WERI-Rb-1 (cell line): ENCODE measurements at regions not wholly inside any gene's neighbourhood (a gene's known extent, or its start where the extent isn't known, plus 50 kb on each side); places are given as distances from the start of the nearest gene placed in this dataset.
"Not testable (repeated sequence)": the region's sequence is repeated elsewhere in the genome, so short reads cannot be mapped to it uniquely, and the experiment has no call there.

Source experiments
- DNase-seq: peaks from one replicate; pipeline ENCODE4 v3.0.0-alpha.2; 2020
- H3K27ac ChIP-seq: fragments of 250-450 bp; sonication (Bioruptor Pico); 2 replicates; pipeline ENCODE4 v1.5.1; 2020; ENCODE audit warnings: mild to moderate bottlenecking, moderate library complexity
- H3K27me3 ChIP-seq: fragments of 250-450 bp; sonication (Bioruptor Pico); 2 replicates; pipeline ENCODE4 v1.5.1; 2021; ENCODE audit warnings: mild to moderate bottlenecking, low read depth, moderate library complexity; ENCODE audit not compliant: insufficient read depth, severe bottlenecking
- H3K36me3 ChIP-seq: fragments of 250-450 bp; sonication (Bioruptor Pico); 2 replicates; pipeline ENCODE4 v1.5.1; 2020; ENCODE audit warnings: mild to moderate bottlenecking, moderate library complexity
- H3K4me3 ChIP-seq: 2 replicates; pipeline ENCODE4 v1.5.1; 2011; ENCODE audit warnings: low read depth, mild to moderate bottlenecking, control low read depth, low read length
- H3K9me3 ChIP-seq: fragments of 250-450 bp; sonication (Bioruptor Pico); 2 replicates; pipeline ENCODE4 v1.5.1; 2021; ENCODE audit warnings: mild to moderate bottlenecking, moderate library complexity; ENCODE audit not compliant: severe bottlenecking
- TF ChIP-seq, protein P1 (sequence below): IDR thresholded peaks from 2 replicates; pipeline ENCODE4 v1.5.1; 2011; ENCODE audit warnings: low read depth, mild to moderate bottlenecking, control low read depth, inconsistent platforms, low read length

- TF ChIP-seq, protein P1, sequence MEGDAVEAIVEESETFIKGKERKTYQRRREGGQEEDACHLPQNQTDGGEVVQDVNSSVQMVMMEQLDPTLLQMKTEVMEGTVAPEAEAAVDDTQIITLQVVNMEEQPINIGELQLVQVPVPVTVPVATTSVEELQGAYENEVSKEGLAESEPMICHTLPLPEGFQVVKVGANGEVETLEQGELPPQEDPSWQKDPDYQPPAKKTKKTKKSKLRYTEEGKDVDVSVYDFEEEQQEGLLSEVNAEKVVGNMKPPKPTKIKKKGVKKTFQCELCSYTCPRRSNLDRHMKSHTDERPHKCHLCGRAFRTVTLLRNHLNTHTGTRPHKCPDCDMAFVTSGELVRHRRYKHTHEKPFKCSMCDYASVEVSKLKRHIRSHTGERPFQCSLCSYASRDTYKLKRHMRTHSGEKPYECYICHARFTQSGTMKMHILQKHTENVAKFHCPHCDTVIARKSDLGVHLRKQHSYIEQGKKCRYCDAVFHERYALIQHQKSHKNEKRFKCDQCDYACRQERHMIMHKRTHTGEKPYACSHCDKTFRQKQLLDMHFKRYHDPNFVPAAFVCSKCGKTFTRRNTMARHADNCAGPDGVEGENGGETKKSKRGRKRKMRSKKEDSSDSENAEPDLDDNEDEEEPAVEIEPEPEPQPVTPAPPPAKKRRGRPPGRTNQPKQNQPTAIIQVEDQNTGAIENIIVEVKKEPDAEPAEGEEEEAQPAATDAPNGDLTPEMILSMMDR, result no peak
- H3K4me3 ChIP-seq, result no peak overlapping the region
- no peak for DNase-seq
- H3K9me3 ChIP-seq, result no peaks in the 10 kb centered on the region
- no peak overlapping the region for H3K27ac ChIP-seq
- no peaks in the 10 kb centered on the region for H3K36me3 ChIP-seq
- no peaks in the 10 kb centered on the region for H3K27me3 ChIP-seq
These were observed 565.4 kb upstream of the BRINP3 start for GRCh38 chr1:191043066-191043465.

GRCh38 chr1:191049781-191050180, 572.1 kb upstream of the BRINP3 start:
- Histone ChIP-seq H3K27me3 (no peaks in the 10 kb centered on the region), H3K9me3 (no peaks in the 10 kb centered on the region), H3K27ac (no peak overlapping the region), H3K36me3 (no peaks in the 10 kb centered on the region), H3K4me3 (no peak overlapping the region)
- no peak for DNase-seq
- TF ChIP-seq, protein P1, result no peak

DNA sequence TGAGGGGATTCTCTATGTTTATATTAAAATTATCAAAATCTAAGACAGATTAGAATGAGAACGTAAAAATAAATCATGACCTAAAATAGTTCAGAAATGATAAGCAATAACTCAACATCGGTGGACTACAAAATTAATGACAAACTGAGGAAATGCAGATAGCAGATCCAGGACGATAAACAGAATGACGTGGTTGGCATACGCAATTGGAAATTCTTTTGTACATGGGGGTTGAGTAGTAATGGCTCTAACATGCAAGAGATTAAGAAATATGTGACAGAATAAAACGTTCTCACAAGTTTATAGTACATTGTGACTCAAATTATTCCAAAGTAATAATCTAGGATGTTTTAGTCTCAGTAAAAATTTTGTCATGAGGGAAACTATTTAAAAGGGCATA, 575.2 kb upstream of the BRINP3 start:
- Histone ChIP-seq H3K36me3 (no peaks in the 10 kb centered on the region), H3K27ac (no peak overlapping the region), H3K9me3 (no peaks in the 10 kb centered on the region), H3K27me3 (no peaks in the 10 kb centered on the region), H3K4me3 (no peak overlapping the region)
- TF ChIP-seq, protein P1, result no peak
- no peak for DNase-seq

DNA sequence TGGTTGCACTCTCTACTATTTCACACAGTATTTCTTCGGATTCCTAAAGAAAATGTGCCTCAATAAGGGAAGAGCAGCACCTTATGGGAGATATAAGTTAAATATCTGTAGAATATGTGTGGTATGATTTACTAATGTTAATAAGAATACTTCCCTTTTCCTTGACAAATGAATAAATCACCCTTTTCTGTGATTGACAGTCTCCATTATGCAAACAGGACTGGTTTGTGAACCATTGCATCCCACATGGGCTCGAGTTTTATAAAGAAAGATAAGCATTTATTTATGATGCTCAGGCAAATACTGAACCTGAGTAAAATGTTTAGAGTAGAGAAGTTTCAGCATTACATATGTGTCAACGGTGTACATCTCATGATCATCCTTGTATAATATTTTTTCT, 587.7 kb upstream of the BRINP3 start:
- no peak for DNase-seq
- Histone ChIP-seq H3K36me3 (no peaks in the 10 kb centered on the region), H3K27ac (no peak overlapping the region), H3K27me3 (no peaks in the 10 kb centered on the region), H3K4me3 (no peak overlapping the region), H3K9me3 (no peaks in the 10 kb centered on the region)
- TF ChIP-seq, protein P1, result no peak

DNA sequence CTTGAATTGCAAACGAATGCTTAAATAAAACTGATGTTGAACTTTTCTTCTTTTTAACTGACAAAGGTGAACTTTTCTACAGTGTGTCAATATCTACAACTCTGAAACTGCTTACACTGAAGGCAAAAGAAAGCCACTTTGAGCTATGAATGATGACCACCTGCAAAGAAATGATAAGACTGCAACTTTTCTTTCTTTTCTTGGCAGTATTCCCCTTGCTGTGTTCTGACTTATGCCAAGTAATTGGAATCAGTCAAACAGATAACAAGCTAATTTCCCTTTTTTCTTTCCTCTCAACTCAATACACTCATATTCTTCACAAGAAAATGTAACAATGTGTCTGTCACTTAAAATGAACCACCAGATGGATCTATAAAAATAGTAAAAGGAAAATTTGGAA, 588.1 kb upstream of the BRINP3 start:
- no peak overlapping the region for H3K27ac ChIP-seq
- TF ChIP-seq, protein P1, result no peak
- no peaks in the 10 kb centered on the region for H3K36me3 ChIP-seq
- DNase-seq, result no peak
- H3K9me3 ChIP-seq, result no peaks in the 10 kb centered on the region
- H3K27me3 ChIP-seq, result no peaks in the 10 kb centered on the region
- no peak overlapping the region for H3K4me3 ChIP-seq

DNA sequence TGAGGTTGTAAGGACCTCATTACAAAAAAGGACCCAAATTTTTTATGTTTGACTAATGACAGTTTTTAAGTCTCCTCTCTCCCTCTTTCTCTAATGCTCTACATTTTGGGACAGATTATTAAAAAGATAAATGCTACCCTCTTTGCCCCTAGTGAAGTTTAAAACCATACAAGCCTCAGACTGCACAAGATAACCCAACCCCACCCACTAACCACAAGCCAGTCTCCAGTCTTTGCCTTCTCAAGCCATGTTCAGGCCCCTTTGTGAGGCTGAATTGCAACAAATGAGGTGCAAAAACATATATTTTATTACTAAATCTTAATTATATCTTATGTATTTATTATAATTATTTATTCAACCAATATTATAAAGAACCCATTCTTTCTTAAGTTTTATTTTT, 597.2 kb upstream of the BRINP3 start:
- DNase-seq, result no peak
- TF ChIP-seq, protein P1, result no peak
- Histone ChIP-seq H3K36me3 (no peaks in the 10 kb centered on the region), H3K4me3 (no peak overlapping the region), H3K27me3 (no peaks in the 10 kb centered on the region), H3K27ac (no peak overlapping the region), H3K9me3 (no peaks in the 10 kb centered on the region)

DNA sequence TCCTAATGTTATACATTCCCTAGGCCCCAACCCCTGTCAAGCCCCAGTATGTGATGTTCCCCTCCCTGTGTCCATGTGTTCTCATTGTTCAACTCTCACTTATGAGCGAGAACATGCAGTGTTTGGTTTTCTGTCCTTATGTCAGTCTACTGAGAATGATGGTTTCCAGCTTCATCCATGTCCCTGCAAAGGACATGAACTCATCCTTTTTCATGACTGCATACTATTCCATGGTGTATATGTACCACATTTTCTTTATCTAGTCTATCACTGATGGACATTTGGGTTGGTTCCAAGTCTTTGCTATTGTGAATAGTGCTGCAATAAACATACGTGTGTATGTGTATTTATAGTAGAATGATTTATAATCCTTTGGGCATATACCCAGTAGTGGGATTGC, 605.4 kb upstream of the BRINP3 start:
- H3K36me3 ChIP-seq, H3K27ac ChIP-seq: not testable (repeated sequence)

More for the DNA sequence above, 605.4 kb upstream of the BRINP3 start:
- not testable (repeated sequence) for H3K27me3 ChIP-seq, H3K9me3 ChIP-seq, H3K4me3 ChIP-seq, DNase-seq
